NCI-H748 treated with DMSO at 0.1 percent for 48 hours (cell line): ENCODE measurements at regions not wholly inside any gene's neighbourhood (a gene's known extent, or its start where the extent isn't known, plus 50 kb on each side); places are given as distances from the start of the nearest gene placed in this dataset.

ENCODE experiments used
- DNase-seq: peaks from one replicate; lab custom pipeline; 2025; lab: John Stamatoyannopoulos, UW

GRCh38 chr4:62159876-62160275 lies 959.8 kb downstream of the ADGRL3 start:
- DNase-seq: no peak

DNA sequence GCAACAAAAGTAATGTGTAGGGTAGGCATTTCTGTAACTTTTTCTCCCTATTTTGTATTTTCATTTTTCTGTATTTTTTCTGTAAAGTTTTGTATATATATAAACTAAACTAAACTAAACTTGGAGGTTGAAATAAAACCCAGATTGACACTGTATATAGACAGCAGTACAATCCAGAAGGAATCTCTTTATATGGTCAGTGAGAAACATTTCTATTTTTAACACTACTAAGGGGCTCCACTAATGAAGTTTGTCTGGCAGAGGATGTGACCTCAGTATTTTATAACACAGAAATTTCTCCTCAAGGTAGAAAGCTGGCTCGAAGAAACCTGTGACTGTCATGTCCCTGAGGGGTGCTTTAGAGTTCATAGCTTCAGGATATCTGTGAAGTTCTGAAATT lies 959.2 kb downstream of the ADGRL3 start:
- no peak for DNase-seq

- no peak for DNase-seq
Measured at GRCh38 chr4:62156205-62156604, 956.1 kb downstream of the ADGRL3 start.

- DNase-seq: no peak
Measured at GRCh38 chr4:62145276-62145675, 945.1 kb downstream of the ADGRL3 start.

GRCh38 chr4:62144431-62144830 lies 944.3 kb downstream of the ADGRL3 start:
- DNase-seq: no peak

DNA sequence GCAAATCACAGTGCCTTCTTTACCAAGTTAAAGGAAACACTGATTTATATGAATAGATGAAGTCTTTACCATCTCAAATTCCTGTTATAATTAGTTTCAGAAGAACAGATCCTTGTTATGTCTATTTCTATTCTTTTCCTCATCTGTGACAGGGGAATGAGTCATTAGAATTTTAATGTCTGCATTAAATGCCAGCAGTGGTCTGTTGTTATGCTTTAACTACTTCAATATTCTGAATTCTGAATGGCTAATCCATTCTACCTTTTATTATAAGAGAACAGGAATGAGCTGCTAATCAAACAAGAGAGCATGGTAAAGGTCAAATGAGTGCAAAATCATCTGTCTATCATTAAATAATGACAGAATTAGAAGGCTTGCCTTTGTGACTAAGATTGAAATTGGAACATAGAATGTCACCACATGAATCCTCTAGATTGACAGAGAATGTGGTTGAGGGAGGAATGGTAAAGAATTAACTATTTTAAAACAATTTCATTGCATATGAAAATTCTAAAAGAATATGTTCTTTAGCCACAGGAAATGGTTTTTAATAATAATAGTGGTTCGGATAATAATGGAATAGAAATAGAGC lies 935.5 kb downstream of the ADGRL3 start:
- no peak for DNase-seq

DNA sequence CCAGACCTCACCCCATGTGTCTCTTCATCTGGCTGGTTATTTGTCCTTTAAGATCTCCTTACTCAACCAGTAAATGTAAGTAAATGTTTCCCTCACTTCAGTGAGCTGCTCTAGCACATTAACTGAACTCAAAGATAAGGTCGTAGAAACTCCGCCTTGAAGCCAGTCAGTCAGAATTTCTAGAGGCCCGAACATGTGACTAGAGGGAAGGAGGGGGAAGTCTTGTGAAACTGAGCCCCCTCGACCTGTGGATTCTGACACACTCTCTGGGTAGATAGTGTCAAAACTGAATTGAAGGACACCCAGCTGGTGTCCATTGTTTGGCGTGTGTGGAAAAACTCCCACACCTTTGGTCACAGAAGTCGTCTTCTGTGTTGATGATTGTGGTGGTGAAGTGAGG lies 933.9 kb downstream of the ADGRL3 start:
- no peak for DNase-seq

DNA sequence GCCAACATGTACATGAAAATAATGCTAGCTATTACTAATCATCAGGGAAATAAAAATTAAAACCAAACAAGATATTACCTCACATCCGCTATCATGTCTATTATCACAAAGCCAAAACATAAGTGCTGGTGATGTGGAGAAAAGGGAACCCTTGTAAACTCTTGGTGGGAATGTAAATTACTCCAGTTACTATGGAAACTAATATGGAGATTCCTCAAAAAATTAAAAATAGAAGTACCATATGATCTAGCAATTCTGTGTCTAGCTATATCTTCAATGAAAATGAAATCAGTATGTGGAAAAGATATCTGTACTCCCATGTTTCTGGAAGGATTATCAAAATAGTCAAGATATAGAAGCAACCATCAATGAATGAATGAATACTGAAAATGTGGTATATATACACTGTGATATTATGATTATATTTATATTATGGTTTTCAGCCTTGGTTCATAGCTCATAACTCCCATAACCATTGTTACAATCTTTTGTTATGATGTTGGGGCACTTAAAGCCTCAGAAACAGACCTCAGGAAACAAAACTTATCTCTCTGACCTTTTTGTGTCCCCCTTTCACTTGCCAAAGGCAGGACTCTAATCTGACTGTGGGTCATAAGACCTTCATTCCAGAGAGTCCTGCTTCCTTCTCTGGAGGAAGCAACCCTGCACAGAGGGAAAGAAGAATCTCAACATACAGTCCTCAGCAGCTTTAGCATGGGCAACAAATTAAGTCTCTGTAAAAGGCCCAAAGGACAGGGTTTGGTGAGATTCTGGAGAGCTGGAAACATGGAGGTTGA lies 933.2 kb downstream of the ADGRL3 start:
- no peak for DNase-seq

GRCh38 chr4:62131049-62131448 lies 930.9 kb downstream of the ADGRL3 start:
- DNase-seq: no peak

- DNase-seq: no peak
Measured at GRCh38 chr4:62130637-62131036, 930.5 kb downstream of the ADGRL3 start.

DNA sequence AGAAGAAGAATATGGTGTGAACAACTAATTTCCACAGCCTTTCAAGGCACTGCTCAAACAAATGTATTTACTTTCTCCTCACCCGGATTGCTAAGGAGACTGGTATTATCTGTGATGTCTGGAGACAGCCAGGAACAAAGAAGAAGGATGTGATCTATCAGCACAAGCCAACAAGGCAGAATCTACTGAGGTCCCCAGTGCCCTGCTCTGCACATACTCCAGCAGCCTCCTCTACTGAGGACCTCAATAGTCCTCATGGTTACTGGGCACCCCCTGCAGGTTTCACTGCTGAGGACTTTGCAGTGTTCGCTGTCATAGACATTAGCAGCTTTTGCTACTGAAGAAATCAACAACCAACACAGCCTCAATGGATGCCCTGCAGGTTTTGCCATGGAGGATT lies 930.1 kb downstream of the ADGRL3 start:
- DNase-seq: no peak
